GM18511 (cell line): ENCODE measurements at regions not wholly inside any gene's neighbourhood (a gene's known extent, or its start where the extent isn't known, plus 50 kb on each side); places are given as distances from the start of the nearest gene placed in this dataset.

Experiments
- ATAC-seq: cut with Tn5 transposase; IDR thresholded peaks from one replicate; pipeline ENCODE4 v1.9.1; 2021; ENCODE audit warnings: mild to moderate bottlenecking, moderate library complexity; ENCODE audit not compliant: unreplicated experiment

- ATAC-seq, result no peak
These were observed 327.1 kb upstream of the GOLIM4 start for GRCh38 chr3:168422843-168423242.

GRCh38 chr3:168419091-168419490 is 323.4 kb upstream of the GOLIM4 start:
- ATAC-seq, result no peak

GRCh38 chr3:168417016-168417415 is 321.3 kb upstream of the GOLIM4 start:
- no peak for ATAC-seq

GRCh38 chr3:168416446-168416845 is 320.7 kb upstream of the GOLIM4 start:
- no peak for ATAC-seq

GRCh38 chr3:168414149-168414548 is 318.4 kb upstream of the GOLIM4 start:
- no peak for ATAC-seq

- no peak for ATAC-seq
These were observed 311.7 kb upstream of the GOLIM4 start for GRCh38 chr3:168407381-168407780.

- no peak for ATAC-seq
These were observed 309.6 kb upstream of the GOLIM4 start for GRCh38 chr3:168405288-168405687.

GRCh38 chr3:168398371-168399025 is 302.8 kb upstream of the GOLIM4 start:
- no peak for ATAC-seq

GRCh38 chr3:168396861-168397260 is 301.1 kb upstream of the GOLIM4 start:
- no peak for ATAC-seq

GRCh38 chr3:168395551-168395950 is 299.8 kb upstream of the GOLIM4 start:
- ATAC-seq, result no peak

- no peak for ATAC-seq
These were observed 298.7 kb upstream of the GOLIM4 start for GRCh38 chr3:168394439-168394838.

GRCh38 chr3:168386301-168386700 is 290.6 kb upstream of the GOLIM4 start:
- ATAC-seq, result no peak

GRCh38 chr3:168384990-168385389 is 289.3 kb upstream of the GOLIM4 start:
- no peak for ATAC-seq

GRCh38 chr3:168383573-168383972 is 287.8 kb upstream of the GOLIM4 start:
- no peak for ATAC-seq

GRCh38 chr3:168371846-168372245 is 276.1 kb upstream of the GOLIM4 start:
- no peak for ATAC-seq

GRCh38 chr3:168364967-168365366 is 269.2 kb upstream of the GOLIM4 start:
- ATAC-seq, result no peak

- ATAC-seq, result no peak
These were observed 267.0 kb upstream of the GOLIM4 start for GRCh38 chr3:168362661-168363247.

GRCh38 chr3:168362156-168362555 is 266.4 kb upstream of the GOLIM4 start:
- ATAC-seq, result no peak

GRCh38 chr3:168360993-168361392 is 265.3 kb upstream of the GOLIM4 start:
- no peak for ATAC-seq

- no peak for ATAC-seq
These were observed 247.5 kb upstream of the GOLIM4 start for GRCh38 chr3:168342946-168343850.

- no peak for ATAC-seq
These were observed 246.5 kb upstream of the GOLIM4 start for GRCh38 chr3:168341956-168342936.
